ENCODE measurements at regions not wholly inside any gene's neighbourhood (a gene's known extent, or its start where the extent isn't known, plus 50 kb on each side); places are given as distances from the start of the nearest gene placed in this dataset.

DNA sequence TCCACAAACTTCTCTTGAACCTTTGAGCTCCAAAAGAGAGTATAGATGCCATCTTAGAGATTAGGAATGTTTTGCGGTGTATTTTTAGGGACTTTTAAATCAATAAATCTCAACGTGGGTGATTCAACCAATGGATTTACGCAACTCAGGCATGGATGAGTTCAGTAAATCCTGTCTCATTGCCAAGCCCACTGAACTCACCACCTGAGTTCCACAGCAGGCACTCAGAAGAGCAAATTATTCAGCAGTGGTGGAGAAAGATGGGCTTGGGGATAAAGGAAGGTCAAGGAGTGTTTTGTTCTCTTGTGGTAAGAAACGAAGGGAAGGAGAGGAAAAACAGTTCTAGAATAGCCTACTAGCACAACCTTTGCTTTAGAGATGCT is 68.7 kb upstream of the HMGA2 start:
- intact Hi-C loops (cut with micrococcal nuclease): no loop called here
- no TSS peak for BruUV-seq (replicated peaks)
- TF ChIP-seq RFX7 (CRISPR knock-in tag; IDR thresholded peaks at IDR 0.05) (no peak), ZNF766 (CRISPR knock-in tag; conservative IDR thresholded peaks at IDR 0.05) (no peak), MTF1 (CRISPR knock-in tag; IDR thresholded peaks at IDR 0.05; ENCODE audit: borderline replicate concordance) (no peak), SRF (CRISPR knock-in tag; IDR thresholded peaks at IDR 0.05) (no peak), HOXB6 (CRISPR knock-in tag; IDR thresholded peaks at IDR 0.05; ENCODE audit: borderline replicate concordance) (no peak), SMAD4 (CRISPR knock-in tag; conservative IDR thresholded peaks at IDR 0.05) (no peak), ZFPM2 (CRISPR knock-in tag; IDR thresholded peaks at IDR 0.05) (no peak), SMARCA4 (IDR thresholded peaks at IDR 0.05) (no peak), ZNF408 (CRISPR knock-in tag; IDR thresholded peaks at IDR 0.05; ENCODE audit: low read depth) (no peak), DEAF1 (CRISPR knock-in tag; IDR thresholded peaks at IDR 0.05) (no peak), SMARCA5 (IDR thresholded peaks at IDR 0.05) (no peak), ZC3H11A (IDR thresholded peaks at IDR 0.05; ENCODE audit: low read depth, low read length) (no peak)
- TF ChIP-seq, protein P1, sequence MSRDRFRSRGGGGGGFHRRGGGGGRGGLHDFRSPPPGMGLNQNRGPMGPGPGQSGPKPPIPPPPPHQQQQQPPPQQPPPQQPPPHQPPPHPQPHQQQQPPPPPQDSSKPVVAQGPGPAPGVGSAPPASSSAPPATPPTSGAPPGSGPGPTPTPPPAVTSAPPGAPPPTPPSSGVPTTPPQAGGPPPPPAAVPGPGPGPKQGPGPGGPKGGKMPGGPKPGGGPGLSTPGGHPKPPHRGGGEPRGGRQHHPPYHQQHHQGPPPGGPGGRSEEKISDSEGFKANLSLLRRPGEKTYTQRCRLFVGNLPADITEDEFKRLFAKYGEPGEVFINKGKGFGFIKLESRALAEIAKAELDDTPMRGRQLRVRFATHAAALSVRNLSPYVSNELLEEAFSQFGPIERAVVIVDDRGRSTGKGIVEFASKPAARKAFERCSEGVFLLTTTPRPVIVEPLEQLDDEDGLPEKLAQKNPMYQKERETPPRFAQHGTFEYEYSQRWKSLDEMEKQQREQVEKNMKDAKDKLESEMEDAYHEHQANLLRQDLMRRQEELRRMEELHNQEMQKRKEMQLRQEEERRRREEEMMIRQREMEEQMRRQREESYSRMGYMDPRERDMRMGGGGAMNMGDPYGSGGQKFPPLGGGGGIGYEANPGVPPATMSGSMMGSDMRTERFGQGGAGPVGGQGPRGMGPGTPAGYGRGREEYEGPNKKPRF (IDR thresholded peaks at IDR 0.05; ENCODE audit: low read depth, low read length): no peak
- no peak overlapping the region for H2AFZ ChIP-seq (ENCODE audit: low read depth, low read length)
- POLR2A ChIA-PET: interaction anchor here (1.6 kb wide), 1 partner anchor 11 kb away, joined by 4 read pairs; no protein-coding TSS in a partner anchor
- in situ Hi-C loops (cut with MboI): no loop called here
- H3K9me3 ChIP-seq (replicated peaks; ENCODE audit: control insufficient read depth, insufficient read depth, low read depth, low read length): no peaks in the 10 kb centered on the region
- 0% methylated on average over 4 of the region's 4 CpGs for WGBS (ENCODE audit: insufficient coverage, low coverage, missing lambda C conversion rate)
- no peak overlapping the region for H3K4me3 ChIP-seq
- no peak for ATAC-seq
- H3K79me2 ChIP-seq (ENCODE audit: control insufficient read depth, insufficient read depth, low read length): no peaks in the 10 kb centered on the region
- no peaks in the 10 kb centered on the region for H3K9me1 ChIP-seq (ENCODE audit: control insufficient read depth, insufficient read depth, low read length)
- H3K27ac ChIP-seq (ENCODE audit: extremely low read depth, low read depth, low read length): no peak overlapping the region
- no peak overlapping the region for H3K9ac ChIP-seq (ENCODE audit: insufficient read depth in 1 of 2, low read depth in 2 of 2, low read length in 2 of 2)
- no peak overlapping the region for H3K4me2 ChIP-seq (ENCODE audit: insufficient read depth, low read length)
- peaks cover 0 to 3% of the 10 kb centered on the region in 2 experiments; a peak in 3 of 5 replicates for H3K27me3 ChIP-seq (ENCODE audit: control insufficient read depth in 2 of 2, insufficient read depth in 2 of 2, low read length in 2 of 2)
- H3K36me3 ChIP-seq (ENCODE audit: control insufficient read depth, insufficient read depth, low read length): no peaks in the 10 kb centered on the region
- CTCF ChIA-PET (ENCODE audit: low intra/inter-chr PET ratio): no interaction called here
- no peak for FAIRE-seq
- no peaks in the 10 kb centered on the region for H3K4me1 ChIP-seq (replicated peaks in 1 of 2; ENCODE audit: control insufficient read depth in 2 of 2, insufficient read depth in 2 of 2, low read length in 2 of 2)
- DNase-seq (ENCODE audit: extremely low read depth in 1 of 4, low spot score in 3 of 4): no peak
- H4K20me1 ChIP-seq (replicated peaks; ENCODE audit: control insufficient read depth, insufficient read depth, low read length): no peaks in the 10 kb centered on the region
